ENCODE measurements at regions not wholly inside any gene's neighbourhood (a gene's known extent, or its start where the extent isn't known, plus 50 kb on each side); places are given as distances from the start of the nearest gene placed in this dataset.

- intact Hi-C loops (cut with DNase I; ENCODE audit: low total_unique reads): no loop called here
- no peaks in the 10 kb centered on the region for H3K36me3 ChIP-seq
- TF ChIP-seq, protein P1, sequence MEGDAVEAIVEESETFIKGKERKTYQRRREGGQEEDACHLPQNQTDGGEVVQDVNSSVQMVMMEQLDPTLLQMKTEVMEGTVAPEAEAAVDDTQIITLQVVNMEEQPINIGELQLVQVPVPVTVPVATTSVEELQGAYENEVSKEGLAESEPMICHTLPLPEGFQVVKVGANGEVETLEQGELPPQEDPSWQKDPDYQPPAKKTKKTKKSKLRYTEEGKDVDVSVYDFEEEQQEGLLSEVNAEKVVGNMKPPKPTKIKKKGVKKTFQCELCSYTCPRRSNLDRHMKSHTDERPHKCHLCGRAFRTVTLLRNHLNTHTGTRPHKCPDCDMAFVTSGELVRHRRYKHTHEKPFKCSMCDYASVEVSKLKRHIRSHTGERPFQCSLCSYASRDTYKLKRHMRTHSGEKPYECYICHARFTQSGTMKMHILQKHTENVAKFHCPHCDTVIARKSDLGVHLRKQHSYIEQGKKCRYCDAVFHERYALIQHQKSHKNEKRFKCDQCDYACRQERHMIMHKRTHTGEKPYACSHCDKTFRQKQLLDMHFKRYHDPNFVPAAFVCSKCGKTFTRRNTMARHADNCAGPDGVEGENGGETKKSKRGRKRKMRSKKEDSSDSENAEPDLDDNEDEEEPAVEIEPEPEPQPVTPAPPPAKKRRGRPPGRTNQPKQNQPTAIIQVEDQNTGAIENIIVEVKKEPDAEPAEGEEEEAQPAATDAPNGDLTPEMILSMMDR (IDR thresholded peaks at IDR 0.05): no peak
- no peaks in the 10 kb centered on the region for H3K9me3 ChIP-seq
- H3K4me1 ChIP-seq: no peaks in the 10 kb centered on the region
- H3K4me3 ChIP-seq: no peak overlapping the region
- no peak for DNase-seq
- no peaks in the 10 kb centered on the region for H3K27me3 ChIP-seq
- H3K27ac ChIP-seq: no peak overlapping the region
Observed at GRCh38 chr2:185306119-185306518, 432.5 kb upstream of the FSIP2 start.

DNA sequence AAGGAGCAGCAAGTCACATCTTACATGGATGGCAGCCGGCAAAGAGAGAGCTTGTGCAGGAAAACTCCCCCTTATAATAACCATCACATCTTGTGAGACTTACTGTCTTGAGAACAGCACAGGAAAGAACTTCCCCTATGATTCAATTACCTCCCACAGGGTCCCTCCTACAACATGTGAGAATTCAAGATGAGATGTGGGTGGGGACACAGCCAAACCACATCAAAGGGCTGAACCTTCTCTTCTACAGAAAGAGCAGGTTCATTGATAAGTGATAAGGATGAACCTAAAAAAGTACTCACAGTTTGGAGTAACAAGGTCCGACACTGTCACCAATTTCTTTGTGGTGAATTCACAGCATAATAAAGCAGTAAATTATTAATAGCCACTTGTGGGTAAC is 422.2 kb upstream of the FSIP2 start:
- Histone ChIP-seq H3K27me3 (no peaks in the 10 kb centered on the region), H3K27ac (no peak overlapping the region), H3K4me3 (no peak overlapping the region), H3K9me3 (no peaks in the 10 kb centered on the region), H3K4me1 (no peaks in the 10 kb centered on the region), H3K36me3 (no peaks in the 10 kb centered on the region)
- TF ChIP-seq, protein P1 (IDR thresholded peaks at IDR 0.05): no peak
- intact Hi-C loops (cut with DNase I; ENCODE audit: low total_unique reads): no loop called here
- DNase-seq: no peak

DNA sequence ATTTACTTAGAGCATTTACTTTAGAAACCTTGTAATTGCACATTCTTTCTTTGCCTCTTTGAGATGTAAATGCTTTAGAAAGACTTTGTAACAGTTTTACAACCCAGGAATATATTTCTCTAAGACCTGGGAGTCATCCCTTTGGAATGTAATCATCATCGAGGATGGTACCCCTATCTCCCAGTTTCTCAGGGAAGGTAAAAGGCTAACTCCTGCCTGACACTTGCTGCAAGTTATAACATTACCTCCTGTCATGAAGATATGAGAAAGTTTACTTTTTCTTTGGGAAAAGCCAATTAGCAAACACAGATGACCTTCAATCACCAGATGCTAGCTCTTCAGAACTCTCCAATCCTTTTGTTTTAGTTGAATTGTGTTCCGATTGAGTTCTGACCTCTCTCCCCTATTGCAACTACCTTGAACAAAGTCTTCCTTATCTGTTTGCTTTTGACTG is 420.3 kb upstream of the FSIP2 start:
- intact Hi-C loops (cut with DNase I; ENCODE audit: low total_unique reads): no loop called here
- Histone ChIP-seq H3K27ac (no peak overlapping the region), H3K4me3 (no peak overlapping the region), H3K4me1 (no peaks in the 10 kb centered on the region), H3K27me3 (no peaks in the 10 kb centered on the region), H3K9me3 (no peaks in the 10 kb centered on the region), H3K36me3 (no peaks in the 10 kb centered on the region)
- no peak for DNase-seq
- TF ChIP-seq, protein P1 (IDR thresholded peaks at IDR 0.05): no peak

DNA sequence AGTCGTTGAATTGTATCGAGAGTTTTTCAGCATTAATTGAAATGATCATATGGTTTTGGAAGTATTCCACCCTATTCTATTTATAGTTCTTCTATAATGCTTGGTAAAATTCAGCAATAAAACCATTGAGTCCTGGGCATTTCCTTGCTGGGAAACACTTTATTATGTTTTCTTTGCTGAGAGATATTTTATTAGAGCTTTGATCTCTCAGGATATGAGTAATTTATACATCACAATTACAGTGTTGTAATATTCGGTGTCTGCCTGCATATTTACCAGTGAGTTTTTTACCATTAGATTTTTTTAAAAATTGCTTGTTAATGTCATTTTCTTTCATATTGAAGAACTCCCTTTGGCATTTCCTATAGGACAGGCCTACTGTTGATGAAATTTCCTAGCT is 402.7 kb upstream of the FSIP2 start:
- H3K27ac ChIP-seq: no peak overlapping the region
- DNase-seq: no peak
- no peak overlapping the region for H3K4me3 ChIP-seq
- no peaks in the 10 kb centered on the region for H3K36me3 ChIP-seq
- intact Hi-C loops (cut with DNase I; ENCODE audit: low total_unique reads): no loop called here
- TF ChIP-seq, protein P1 (IDR thresholded peaks at IDR 0.05): no peak
- no peaks in the 10 kb centered on the region for H3K27me3 ChIP-seq
- H3K4me1 ChIP-seq: no peaks in the 10 kb centered on the region
- peaks cover 0 to 3% (median 0%) of the 10 kb centered on the region in 3 donors for H3K9me3 ChIP-seq

DNA sequence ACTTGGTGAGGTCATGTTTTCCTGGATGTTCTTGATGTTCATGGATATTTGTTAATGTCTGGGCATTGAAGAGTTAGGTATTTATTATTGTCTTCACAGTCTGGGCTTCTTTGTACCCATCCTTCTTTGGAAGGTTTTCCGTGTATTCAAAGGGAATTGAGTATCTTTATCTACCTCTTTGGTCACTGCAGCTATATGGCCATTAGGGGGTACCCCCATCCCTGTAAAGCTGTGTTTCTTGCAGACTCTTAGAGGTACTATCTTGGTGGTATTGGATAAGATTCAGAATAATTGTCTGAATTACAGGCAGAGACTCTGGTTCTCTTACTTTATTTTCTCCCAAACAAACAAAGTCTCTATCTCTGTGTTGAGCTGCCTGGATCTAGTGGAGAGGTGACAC is 401.6 kb upstream of the FSIP2 start:
- TF ChIP-seq, protein P1 (IDR thresholded peaks at IDR 0.05): no peak
- DNase-seq: no peak
- H3K4me1 ChIP-seq: no peaks in the 10 kb centered on the region
- H3K9me3 ChIP-seq: peaks cover 0 to 3% (median 0%) of the 10 kb centered on the region in 3 donors
- intact Hi-C loops (cut with DNase I; ENCODE audit: low total_unique reads): no loop called here
- H3K27ac ChIP-seq: no peak overlapping the region
- H3K4me3 ChIP-seq: no peak overlapping the region
- no peaks in the 10 kb centered on the region for H3K27me3 ChIP-seq
- H3K36me3 ChIP-seq: no peaks in the 10 kb centered on the region

- DNase-seq: no peak
- Histone ChIP-seq H3K4me3 (no peak overlapping the region), H3K36me3 (no peaks in the 10 kb centered on the region), H3K27ac (no peak overlapping the region), H3K27me3 (no peaks in the 10 kb centered on the region), H3K4me1 (no peaks in the 10 kb centered on the region), H3K9me3 (peaks cover 0 to 3% (median 0%) of the 10 kb centered on the region in 3 donors)
- intact Hi-C loops (cut with DNase I; ENCODE audit: low total_unique reads): no loop called here
- TF ChIP-seq, protein P1 (IDR thresholded peaks at IDR 0.05): no peak
Observed at GRCh38 chr2:185338104-185338503, 400.5 kb upstream of the FSIP2 start.
